ENCODE measurements at regions not wholly inside any gene's neighbourhood (a gene's known extent, or its start where the extent isn't known, plus 50 kb on each side); places are given as distances from the start of the nearest gene placed in this dataset.

DNA sequence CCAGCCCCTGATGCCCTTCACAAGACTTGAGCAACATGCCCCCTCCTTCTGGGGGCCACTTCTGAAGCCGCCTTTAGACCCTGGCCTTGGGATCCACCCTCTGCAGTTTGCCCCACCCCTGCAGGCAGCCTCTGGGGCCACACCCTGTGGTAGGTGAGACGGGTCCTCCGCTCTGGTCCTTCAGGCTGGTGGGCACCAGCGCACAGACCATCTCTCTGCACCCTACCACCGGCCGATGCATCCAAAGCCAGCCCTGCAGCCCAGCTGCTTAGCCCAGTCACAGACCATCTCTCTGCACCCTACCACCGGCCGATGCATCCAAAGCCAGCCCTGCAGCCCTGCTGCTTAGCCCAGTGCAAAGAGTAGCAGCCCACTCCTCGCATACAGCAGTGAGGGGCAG is 159.3 kb upstream of the ECI2 start:
- 93 to 100% methylated on average over 1 to 9 of the region's 9 CpGs for WGBS, 2 experiments (ENCODE audit: insufficient coverage in 1 of 2, insufficient read length in 1 of 2)
- no peaks in the 10 kb centered on the region for H3K36me3 ChIP-seq (ENCODE audit: control insufficient read depth, insufficient read depth, low read length)
- no peak overlapping the region for H3K27ac ChIP-seq (ENCODE audit: low read depth, low read length)
- Mint-ChIP-seq H3K27me3 (ENCODE audit: insufficient read depth) (peaks cover 7% of the 10 kb centered on the region), H3K9me3 (peaks cover 2% of the 10 kb centered on the region), H3K36me3 (ENCODE audit: low read depth) (no peaks in the 10 kb centered on the region), H3K4me1 (peaks cover 4% of the 10 kb centered on the region), H3K27ac (no peak overlapping the region), H3K4me3 (no peak overlapping the region)
- H3K4me1 ChIP-seq (ENCODE audit: control insufficient read depth, insufficient read depth, low read length): no peaks in the 10 kb centered on the region
- DNase-seq: peak; percentile 34
- H3K9me3 ChIP-seq (ENCODE audit: control insufficient read depth, low read length): peaks cover 6% of the 10 kb centered on the region
- no peaks in the 10 kb centered on the region for H3K27me3 ChIP-seq (ENCODE audit: control insufficient read depth, insufficient read depth, low read length, poor library complexity, severe bottlenecking)
- H3K9ac ChIP-seq (ENCODE audit: extremely low read depth, low read length, poor library complexity, severe bottlenecking): no peak overlapping the region
- TF ChIP-seq, protein P1, sequence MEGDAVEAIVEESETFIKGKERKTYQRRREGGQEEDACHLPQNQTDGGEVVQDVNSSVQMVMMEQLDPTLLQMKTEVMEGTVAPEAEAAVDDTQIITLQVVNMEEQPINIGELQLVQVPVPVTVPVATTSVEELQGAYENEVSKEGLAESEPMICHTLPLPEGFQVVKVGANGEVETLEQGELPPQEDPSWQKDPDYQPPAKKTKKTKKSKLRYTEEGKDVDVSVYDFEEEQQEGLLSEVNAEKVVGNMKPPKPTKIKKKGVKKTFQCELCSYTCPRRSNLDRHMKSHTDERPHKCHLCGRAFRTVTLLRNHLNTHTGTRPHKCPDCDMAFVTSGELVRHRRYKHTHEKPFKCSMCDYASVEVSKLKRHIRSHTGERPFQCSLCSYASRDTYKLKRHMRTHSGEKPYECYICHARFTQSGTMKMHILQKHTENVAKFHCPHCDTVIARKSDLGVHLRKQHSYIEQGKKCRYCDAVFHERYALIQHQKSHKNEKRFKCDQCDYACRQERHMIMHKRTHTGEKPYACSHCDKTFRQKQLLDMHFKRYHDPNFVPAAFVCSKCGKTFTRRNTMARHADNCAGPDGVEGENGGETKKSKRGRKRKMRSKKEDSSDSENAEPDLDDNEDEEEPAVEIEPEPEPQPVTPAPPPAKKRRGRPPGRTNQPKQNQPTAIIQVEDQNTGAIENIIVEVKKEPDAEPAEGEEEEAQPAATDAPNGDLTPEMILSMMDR (conservative IDR thresholded peaks at IDR 0.05): peak; percentile 19
- no peak overlapping the region for H3K4me3 ChIP-seq (ENCODE audit: low read length)

DNA sequence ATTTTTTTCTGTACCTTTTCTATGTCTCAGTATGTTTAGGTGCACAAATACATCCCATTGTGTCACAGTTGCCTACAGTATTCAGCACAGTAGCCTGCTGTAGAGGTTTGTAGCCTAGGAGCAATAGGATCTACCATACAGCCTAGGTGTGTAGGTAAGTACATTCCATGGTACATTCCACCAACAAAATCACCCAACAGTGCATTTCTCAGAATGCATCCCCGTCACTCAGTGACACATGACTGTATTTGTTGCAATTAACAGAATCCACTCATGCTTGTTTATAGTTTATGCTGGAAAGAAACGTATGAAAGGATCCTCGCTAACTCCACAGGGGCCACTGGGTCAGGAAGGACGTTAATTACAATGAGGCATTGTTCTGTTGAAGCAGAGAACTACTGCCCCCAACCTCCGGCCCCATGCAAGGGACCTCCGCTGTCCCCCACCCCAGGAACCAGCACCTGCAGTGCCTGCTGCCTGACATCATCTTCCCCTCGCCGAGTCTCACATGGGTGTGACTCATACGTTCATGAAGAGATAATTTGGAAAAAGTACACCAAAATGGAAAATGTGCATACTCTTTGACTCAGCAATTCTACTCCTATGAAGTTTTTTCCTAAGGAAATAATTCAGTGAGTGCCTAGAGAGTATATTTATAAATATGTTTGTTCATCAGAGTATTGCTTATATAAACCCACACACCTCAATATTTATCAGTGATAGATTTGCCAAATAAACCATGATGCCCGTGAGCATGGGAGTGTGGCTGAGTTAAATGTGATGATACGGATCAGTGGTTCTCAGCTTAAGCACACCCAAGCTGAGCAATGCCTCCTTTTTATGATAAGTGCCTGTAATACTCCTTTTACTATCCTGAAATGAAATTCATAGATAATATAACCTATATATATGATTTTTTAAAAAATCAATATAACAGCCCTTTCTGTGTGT is 156.4 kb upstream of the ECI2 start:
- H3K9ac ChIP-seq (ENCODE audit: extremely low read depth, low read length, poor library complexity, severe bottlenecking): no peak overlapping the region
- no peaks in the 10 kb centered on the region for H3K36me3 ChIP-seq (ENCODE audit: control insufficient read depth, insufficient read depth, low read length)
- no peaks in the 10 kb centered on the region for H3K9me3 ChIP-seq (ENCODE audit: control insufficient read depth, low read length)
- H3K4me1 ChIP-seq (ENCODE audit: control insufficient read depth, insufficient read depth, low read length): no peaks in the 10 kb centered on the region
- no peak overlapping the region for H3K27ac Mint-ChIP-seq
- no peak overlapping the region for H3K4me3 ChIP-seq (ENCODE audit: low read length)
- no peaks in the 10 kb centered on the region for H3K36me3 Mint-ChIP-seq (ENCODE audit: low read depth)
- H3K27ac ChIP-seq (ENCODE audit: low read depth, low read length): no peak overlapping the region
- peaks cover 8% of the 10 kb centered on the region for H3K27me3 ChIP-seq (ENCODE audit: control insufficient read depth, insufficient read depth, low read length, poor library complexity, severe bottlenecking)
- TF ChIP-seq, protein P1 (conservative IDR thresholded peaks at IDR 0.05): no peak
- H3K27me3 Mint-ChIP-seq (ENCODE audit: insufficient read depth): peaks cover 35% of the 10 kb centered on the region
- H3K9me3 Mint-ChIP-seq: no peaks in the 10 kb centered on the region
- peaks cover 13% of the 10 kb centered on the region for H3K4me1 Mint-ChIP-seq
- WGBS, 2 experiments (ENCODE audit: insufficient coverage in 1 of 2, insufficient read length in 1 of 2): 68 to 73% methylated on average over 4 to 11 of the region's 11 CpGs
- no peak for DNase-seq
- H3K4me3 Mint-ChIP-seq: no peak overlapping the region

DNA sequence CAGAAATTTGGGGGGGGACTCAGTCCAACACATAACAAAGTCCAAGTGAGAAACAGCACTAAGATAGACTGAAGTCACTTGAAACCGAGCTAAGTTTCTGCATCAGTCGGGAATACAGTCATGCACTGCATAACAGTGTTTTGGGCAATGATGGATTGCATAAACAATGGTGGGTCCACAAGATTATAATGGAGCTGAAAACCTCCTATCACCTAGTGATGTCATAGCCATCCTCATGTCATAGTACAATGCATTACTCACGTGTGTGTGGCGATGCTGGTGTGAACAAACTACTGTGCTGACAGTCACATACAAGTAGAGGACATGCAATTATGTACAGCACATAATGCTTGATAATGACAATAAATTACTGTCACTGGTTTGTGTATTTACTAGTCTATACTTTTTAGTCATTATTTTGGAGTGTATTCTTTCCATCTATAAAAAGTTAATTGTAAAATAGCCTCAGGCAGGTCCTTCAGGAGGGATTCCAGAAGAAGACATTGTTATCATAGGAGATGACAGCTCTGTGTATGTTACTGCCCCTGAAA is 154.5 kb upstream of the ECI2 start:
- no peak for DNase-seq
- H3K36me3 Mint-ChIP-seq (ENCODE audit: low read depth): no peaks in the 10 kb centered on the region
- Histone ChIP-seq H3K36me3 (ENCODE audit: control insufficient read depth, insufficient read depth, low read length) (no peaks in the 10 kb centered on the region), H3K4me1 (ENCODE audit: control insufficient read depth, insufficient read depth, low read length) (no peaks in the 10 kb centered on the region), H3K27me3 (ENCODE audit: control insufficient read depth, insufficient read depth, low read length, poor library complexity, severe bottlenecking) (peaks cover 17% of the 10 kb centered on the region), H3K9me3 (ENCODE audit: control insufficient read depth, low read length) (no peaks in the 10 kb centered on the region), H3K4me3 (ENCODE audit: low read length) (no peak overlapping the region), H3K27ac (ENCODE audit: low read depth, low read length) (no peak overlapping the region), H3K9ac (ENCODE audit: extremely low read depth, low read length, poor library complexity, severe bottlenecking) (no peak overlapping the region)
- H3K27ac Mint-ChIP-seq: no peak overlapping the region
- H3K27me3 Mint-ChIP-seq (ENCODE audit: insufficient read depth): peaks cover 50% of the 10 kb centered on the region
- H3K4me3 Mint-ChIP-seq: no peak overlapping the region
- no peaks in the 10 kb centered on the region for H3K9me3 Mint-ChIP-seq
- TF ChIP-seq, protein P1 (conservative IDR thresholded peaks at IDR 0.05): no peak
- peaks cover 13% of the 10 kb centered on the region for H3K4me1 Mint-ChIP-seq
- WGBS, 2 experiments (ENCODE audit: insufficient coverage in 1 of 2, insufficient read length in 1 of 2): 90 to 98% methylated on average over 3 to 4 of the region's 4 CpGs

Measured in endodermal cell (in vitro differentiated cells).